ENCODE measurements at regions not wholly inside any gene's neighbourhood (a gene's known extent, or its start where the extent isn't known, plus 50 kb on each side); places are given as distances from the start of the nearest gene placed in this dataset.

GRCh38 chr2:193816008-193816407, 1621.3 kb upstream of the TMEFF2 start:
- no peak for TF ChIP-seq CTCF (IDR thresholded peaks at IDR 0.05 in 8 of 11, conservative IDR thresholded peaks at IDR 0.05 in 3 of 11)
- TF ChIP-seq POLR2A (IDR thresholded peaks at IDR 0.05), result no peak

Measured in spleen (tissue), 7 donors.